EH (cell line): ENCODE measurements at regions not wholly inside any gene's neighbourhood (a gene's known extent, or its start where the extent isn't known, plus 50 kb on each side); places are given as distances from the start of the nearest gene placed in this dataset.

ENCODE experiments used
- DNase-seq: peaks from one replicate; pipeline ENCODE4 v3.0.0-alpha.2; 2015; ENCODE audit warnings: low read depth

DNA sequence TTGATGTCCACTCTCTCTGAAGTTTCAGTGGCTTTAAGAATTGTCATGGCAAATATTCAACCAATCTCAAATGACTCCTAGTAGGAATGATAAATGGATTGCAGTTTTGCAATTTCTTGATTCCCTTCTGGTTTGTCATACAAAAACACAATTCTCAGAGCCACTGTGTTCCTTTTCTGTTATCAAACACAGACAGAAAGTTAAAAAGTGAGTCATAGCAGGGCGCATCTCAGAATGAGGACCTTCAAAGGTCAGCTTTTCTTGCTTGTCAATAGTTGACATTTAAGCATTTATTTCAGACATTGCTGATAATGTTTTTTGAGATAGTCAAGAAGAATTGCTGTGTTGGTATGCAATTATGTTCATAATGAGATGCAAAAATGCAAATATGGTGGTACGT is 405.9 kb downstream of the NR2F2 start:
- DNase-seq, result no peak

DNA sequence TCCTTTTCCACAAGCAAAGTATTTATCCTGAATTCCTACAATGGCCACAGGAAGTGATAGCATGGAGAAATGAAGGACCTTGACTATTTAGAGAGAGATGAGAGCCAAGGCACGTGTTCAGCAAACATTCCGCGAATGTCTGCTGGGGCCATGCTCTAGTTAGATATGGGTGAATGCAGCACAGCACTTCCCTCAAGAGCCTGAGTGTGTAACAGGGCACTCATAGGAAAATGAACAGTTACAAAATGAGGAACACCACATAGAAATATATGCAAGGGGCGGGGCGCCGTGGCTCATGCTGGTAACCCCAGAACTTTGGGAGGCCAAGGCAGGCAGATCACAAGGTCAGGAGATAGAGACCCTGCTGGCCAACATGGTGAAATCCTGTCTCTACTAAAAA is 406.9 kb downstream of the NR2F2 start:
- DNase-seq, result no peak

DNA sequence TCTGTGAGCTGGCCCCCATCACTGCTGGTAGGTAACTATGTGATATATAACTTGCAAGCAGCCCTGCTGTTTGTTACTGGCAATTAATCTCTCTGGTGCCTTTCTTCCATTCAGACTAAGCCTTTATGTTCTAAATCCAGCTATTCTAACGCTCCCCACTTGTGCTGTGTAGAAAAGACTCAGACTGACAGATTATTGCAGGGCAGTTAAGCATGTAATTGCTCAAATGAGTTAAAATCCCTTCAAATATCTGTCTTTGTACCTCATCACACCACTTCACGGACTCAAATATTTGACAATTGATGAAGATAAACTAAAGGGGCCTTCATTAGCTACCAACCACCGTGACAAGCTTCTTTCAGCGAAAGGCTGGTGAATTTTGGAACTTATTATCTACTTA is 416.2 kb downstream of the NR2F2 start:
- no peak for DNase-seq

DNA sequence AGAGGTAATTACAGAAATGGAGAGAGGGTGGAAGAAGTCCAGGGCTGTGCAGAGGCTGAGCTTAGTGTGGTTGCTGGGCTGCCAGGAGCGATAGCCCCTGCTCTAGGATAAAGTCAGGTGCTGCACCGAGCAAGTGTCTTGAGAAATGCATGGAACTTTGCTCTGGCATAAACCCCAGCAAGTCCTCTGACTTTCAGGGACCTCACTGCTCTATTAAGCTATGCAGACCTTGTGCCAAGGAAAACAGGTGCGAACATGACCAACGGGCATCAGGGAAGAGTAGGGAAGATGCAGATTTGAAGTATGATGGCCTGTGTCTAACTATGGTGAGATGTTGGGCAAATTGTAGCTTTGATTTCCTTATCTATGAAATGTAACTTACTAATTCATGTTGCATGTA is 416.8 kb downstream of the NR2F2 start:
- DNase-seq, result no peak

DNA sequence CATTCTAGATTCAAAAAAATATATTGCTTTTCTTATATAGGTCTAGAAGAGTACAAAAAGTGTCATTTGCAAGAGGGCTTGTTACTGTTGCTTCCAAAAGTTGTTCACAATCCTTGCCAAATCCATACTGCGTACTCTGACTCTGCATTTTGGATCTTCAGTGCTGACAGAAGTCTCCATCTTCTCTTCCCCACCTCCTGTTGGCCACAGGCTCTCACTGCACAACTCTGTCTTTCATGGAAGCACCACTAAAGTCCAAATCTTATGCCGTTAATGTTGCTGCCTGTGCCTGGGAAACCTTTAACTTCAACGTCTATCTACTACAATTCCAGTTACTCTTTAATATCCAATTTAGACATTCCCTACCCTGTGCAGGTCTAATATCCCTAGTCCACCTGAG is 419.9 kb downstream of the NR2F2 start:
- no peak for DNase-seq

DNA sequence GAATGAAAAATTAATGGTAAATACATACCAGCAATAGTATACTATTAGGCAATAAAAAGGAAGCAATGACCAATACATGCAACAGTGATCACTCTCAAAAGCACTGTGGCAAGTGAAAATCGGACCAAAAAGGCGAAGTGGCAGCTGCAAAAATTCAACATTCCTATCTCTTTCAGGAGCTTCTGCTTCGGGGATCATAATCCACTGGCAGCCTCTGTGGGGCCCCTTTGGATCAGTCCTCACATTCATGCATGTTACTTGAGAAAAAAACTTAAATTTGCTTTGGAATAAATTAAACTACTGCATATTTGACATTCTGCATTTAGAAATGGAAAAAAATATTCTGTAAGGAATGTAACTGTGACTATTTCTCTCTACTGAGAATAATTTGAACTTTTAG is 425.6 kb downstream of the NR2F2 start:
- DNase-seq, result no peak

DNA sequence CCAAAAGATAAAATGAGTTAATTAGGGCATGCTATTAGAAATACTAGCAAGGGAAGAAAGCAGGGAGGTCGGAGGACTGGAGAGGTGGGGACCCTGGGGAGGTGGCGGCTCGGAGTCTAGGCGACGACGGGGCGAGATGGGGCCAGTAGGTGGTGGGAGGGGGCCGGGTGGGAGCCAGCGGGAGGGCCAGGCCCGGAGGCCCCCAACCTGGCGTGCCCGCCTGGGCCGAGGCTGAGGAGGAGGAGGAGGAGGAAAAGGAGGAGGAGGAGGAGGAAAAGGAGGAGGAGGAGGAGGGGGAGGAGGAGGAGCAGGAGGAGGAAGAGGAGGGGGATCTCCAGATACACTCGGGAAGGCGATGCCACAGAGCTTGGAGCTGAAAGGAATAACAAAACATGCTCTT is 426.2 kb downstream of the NR2F2 start:
- no peak for DNase-seq

DNA sequence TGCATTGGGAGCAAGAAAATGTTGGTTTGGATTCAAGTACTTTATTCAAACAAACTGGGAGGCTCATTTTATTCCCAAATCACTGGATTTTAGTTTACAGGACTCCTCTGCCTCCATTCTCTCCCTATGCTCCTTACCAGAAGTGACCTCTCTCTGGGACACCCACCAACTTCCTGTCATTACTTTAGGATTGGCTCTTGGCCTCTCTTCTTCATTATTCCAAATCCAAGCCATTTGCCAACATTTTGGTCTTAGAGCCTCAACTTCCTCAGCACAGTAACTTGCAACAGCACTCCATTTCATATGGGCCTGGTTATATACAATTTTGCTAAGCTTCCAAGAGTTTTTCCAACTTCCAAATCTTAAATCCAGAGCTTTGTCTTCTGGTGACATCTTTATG is 432.1 kb downstream of the NR2F2 start:
- no peak for DNase-seq

DNA sequence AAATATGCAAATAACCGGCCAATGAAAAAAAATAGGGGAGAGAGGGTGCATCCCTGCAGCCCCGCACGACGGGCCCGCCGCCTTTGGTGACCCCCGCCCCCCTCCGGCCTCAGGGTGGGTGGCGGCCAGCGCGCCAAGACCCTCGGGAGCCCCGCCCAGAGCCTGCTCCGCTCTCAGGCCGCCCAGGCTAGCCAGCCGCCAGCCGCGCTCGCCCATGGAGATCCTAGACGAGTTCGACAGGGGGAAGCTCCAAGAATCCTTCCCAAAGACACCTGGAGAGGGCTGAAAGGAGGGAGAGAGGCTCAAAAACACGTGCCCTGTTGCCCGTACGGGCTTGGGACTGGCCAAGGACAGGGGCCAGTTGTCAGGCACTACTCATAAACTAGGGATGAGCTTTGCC is 434.0 kb downstream of the NR2F2 start:
- no peak for DNase-seq

DNA sequence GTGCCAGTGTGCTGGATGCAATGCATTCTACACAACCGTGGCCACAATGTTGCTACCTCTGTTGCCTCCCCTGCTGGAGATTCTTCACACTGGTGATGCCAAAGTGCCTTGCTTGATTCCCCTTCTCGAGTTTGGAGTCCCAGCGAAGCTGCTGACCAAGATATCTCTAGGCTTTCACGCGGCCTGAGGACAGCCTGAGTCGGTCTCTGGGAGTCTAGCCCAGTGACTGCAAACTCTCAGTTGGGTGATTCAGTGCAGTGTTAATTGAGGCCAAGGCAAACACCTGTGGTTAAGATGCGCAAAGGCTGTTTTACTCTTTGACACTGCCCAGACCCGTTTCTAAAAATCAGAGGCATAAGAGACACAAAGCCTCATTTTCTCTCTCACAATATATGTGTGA is 434.4 kb downstream of the NR2F2 start:
- DNase-seq, result no peak

DNA sequence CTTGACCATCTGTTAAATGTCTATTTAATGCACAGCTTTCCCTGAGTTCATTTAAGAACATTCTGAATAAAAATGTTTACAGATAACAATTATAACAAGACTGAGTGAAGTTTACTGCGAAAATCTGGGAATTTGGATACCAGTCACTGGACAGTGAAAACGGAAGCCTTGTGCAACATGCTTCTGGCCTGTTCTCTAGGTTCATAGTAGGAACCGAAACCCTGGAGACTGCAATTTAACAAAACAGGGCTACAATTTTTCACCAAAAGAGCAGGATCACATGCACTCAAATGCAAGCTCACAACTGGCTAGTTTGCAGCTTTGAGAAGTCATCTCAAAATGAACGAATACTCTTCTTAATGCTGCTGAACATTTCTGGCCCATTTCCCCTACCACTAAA is 435.9 kb downstream of the NR2F2 start:
- no peak for DNase-seq

DNA sequence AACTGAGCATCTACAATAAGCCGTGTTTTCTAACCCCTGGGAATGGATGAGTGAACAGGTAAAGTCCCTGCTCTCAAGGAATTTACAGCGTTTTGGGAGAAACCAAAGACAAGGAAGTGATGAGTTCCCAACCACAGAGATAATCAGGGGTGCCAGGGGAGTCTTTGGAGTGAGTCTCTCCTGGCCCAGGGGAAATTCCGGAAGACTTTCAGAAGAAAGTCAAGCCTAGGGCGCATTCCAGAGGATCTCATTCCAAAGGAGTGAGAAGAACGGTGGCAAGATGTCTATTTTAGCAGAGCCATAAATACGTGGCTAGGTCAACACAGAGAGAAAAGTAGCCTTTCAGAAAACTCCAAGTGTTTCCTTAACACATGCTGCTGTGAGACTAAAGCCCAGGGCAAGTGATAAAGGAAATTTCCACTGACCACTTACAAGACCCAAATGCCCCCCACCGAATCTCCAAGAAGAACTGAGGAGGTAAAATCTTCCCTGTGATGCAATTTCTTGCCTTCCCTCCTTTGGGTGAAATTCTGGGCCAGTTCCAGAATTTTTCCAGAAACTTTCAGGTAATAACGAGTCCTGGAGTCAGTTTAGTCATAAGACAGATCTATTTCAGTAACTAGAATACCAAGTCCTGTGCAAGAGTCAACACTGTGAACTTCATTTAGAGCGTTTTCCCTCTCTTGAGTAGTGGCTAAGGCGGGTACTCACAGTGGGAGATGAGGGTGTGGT is 437.4 kb downstream of the NR2F2 start:
- DNase-seq, result peak; percentile 2

DNA sequence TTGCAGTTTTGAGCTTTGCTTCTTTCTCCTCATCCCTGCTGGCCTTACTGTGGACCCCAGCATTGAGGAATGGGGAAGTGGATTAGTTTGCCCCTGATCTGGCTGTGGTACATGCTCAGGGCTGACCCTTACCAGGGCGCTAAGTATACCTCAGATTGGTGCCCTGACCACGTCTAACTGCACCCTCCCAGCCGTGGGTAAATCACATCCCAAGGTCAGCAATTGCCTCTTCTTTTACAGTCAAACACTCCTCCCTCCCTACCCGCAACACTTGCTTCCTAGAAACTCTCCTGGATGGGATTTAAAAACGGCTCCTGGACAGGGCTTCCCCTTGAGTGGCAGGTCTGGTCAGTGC is 437.9 kb downstream of the NR2F2 start:
- DNase-seq, result no peak

DNA sequence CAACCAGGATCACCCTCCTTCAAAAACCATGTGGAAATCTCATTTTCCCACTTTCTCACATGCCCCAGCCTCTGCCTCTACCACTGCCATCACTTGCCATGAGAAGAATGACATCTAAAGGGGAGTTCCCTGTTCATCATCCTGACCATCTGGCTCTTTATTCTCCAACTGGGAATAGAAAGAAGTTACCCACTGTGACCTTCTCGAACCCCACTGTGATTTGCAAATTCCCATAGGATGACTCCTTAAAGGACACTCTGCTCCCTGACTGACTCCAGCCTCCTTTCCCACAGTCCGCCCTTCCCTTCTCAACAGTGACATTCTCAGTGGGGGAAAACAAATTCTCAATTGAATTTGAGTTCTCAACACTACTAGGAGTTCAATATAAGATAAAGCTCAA is 440.5 kb downstream of the NR2F2 start:
- no peak for DNase-seq

DNA sequence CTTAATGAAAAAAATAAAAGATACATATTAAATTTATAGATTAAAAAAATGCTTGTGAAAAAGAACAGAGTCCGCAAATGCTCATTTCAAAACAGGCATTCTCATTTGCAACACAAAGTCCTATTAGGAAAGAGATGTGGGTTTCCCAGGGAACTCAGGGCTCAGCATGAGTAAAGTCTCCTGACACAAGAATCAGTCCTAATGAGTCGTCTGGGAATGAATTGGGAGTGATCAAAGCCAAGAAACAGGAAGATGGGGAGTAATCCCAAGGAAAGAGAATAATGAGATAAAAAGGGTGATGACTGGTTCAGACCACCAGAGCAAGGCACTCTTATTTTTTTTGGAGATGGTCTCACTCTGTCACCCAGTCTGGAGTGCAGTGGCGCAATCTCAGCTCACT is 443.7 kb downstream of the NR2F2 start:
- DNase-seq, result no peak

DNA sequence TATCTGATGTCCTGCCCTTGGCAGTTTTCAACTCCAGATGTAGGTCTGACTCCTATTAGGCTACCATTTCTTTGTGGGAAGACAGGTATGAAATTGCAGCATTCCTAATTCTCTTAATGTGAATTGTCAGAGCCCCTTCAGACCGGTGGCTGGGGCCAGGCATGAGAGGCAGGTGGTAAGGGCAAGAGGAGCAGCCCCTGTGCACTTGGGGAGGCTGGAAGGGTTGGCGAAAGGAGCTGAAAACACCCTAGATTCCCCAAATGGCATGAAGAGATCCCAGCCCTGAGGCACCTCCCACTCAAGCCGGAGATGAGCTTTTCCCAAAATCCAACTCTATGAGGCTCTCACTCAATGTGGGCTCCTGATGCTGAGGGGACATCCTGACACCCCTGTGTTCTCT is 453.2 kb downstream of the NR2F2 start:
- DNase-seq, result no peak

DNA sequence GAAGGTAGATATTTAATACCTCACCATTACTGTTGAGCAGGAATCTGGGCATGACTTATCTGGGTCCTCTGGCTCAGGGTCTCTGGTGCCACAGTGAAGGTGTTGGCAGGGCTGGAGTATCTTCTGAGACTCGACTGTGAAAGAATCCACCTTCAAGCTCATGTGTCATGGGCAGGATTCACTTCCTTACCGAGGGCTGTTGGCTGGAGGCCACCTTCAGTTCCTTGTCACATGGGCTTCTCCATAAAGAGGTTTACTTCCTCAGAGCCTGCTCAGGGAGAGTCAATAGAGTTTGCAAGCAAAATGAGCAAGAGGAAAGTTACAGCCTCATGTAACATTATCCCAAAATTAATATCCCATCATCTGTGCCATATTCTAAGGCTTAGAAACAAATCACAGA is 459.5 kb downstream of the NR2F2 start:
- DNase-seq, result no peak

DNA sequence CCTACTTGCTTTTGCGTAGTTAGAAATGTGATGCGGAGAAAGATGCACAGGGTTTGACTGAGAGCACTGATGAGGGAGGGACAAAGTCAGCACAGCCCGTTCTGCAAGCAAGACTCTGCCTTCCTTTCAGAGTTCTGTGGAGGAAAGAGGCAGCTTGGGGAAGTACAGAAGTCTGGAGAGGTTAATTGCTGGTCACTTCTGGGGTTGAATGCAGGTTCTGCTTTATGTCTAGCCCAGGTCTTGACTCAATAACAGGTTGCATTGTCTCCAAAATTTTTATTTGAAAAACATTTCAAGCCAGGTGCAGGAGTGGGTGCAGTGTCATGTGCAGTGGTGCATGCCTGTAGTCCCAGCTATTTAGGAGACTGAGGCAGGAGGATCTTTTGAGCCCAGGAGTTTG is 461.7 kb downstream of the NR2F2 start:
- no peak for DNase-seq

DNA sequence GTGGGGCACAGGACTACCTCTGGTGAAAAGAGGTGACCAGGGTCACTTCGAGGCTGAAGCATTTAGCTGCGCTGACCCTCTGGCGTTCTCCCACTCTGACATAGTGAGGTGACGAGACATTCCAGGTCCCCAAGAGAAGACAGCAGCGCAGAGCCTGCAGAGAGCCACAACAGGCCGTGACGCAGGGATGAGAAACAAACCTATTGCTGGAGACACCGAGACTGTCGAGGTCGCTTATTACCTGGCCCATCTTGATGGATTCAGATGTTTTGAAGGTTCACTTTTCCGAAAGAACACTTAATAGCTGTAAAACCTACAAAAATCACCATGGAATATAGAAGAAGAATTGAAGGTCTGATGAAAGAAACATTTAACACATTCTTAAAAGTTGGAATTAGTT is 466.3 kb downstream of the NR2F2 start:
- DNase-seq, result no peak

DNA sequence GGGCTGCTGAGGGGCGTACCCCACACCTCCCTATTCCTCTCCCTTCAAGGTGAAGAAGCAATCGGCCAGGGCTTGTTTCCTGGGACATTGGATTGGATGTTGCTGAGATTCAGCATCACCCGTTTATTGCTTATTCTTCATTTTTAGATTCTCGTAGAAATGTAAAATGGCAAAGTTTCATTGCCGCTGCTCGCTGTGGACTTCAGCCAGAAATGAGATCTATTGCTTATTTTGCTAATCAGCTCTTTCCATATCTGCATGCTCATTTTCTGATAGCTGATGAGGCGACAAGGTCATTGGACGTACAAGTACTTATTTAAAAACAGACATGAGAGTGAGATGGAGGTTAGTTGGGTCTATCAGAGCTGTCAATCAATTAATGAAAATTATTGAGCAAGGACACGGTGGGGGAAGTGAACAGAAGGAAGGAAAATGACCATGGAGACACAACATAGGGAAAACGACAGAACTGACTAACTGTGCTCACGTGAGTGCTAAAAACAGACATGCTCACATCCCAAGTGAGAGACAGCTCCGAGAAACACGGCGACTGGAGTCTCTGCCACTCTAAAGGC is 471.2 kb downstream of the NR2F2 start:
- no peak for DNase-seq

DNA sequence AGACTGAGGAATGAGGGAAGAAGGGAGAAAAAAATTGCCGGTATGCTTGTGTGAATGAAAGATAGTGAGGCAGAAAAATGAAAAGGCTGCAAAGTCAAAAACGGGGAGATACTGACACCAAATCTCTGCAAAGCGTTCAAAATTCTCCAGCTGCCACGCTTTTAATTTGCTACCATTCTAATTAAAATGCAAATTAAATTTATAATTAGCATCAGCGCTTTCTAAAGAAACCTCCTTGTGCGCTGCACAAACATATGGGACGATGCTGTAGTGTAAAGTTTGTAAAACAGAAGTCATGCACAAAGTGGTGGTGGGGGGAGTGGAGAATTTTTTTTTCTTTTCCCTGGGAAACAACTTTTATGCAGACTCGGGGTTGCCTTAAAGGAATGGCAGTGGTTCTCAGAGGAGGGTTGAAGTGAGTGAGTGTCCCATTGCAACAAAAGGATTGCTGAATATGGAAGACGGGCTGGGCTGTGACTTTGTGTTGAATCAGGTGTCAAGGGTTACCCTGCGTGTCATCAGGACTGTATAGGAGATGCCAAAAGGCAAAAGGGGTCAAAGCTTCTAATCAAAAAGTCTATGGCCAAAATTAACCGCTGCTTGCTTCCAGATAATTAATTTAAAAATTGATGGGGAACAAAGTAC is 472.2 kb downstream of the NR2F2 start:
- no peak for DNase-seq

DNA sequence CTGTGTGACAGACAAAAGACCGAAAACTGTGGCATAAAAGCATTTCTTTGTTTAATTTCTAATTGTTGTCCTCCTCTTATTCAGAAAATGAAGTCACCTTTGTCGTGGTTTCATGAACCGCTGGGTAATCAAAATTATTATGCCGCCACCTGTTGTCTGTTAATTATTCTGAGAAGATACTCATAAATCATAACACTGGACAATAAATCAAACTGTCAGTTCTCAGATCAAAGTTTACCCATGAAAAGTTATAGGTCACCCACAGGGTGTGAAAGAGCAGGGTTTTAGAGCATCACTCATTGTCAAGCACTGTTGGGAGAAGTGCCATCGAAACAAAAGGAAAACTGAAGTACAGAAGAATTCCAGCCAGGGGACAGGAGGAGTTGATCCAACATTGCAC is 474.3 kb downstream of the NR2F2 start:
- DNase-seq, result no peak

DNA sequence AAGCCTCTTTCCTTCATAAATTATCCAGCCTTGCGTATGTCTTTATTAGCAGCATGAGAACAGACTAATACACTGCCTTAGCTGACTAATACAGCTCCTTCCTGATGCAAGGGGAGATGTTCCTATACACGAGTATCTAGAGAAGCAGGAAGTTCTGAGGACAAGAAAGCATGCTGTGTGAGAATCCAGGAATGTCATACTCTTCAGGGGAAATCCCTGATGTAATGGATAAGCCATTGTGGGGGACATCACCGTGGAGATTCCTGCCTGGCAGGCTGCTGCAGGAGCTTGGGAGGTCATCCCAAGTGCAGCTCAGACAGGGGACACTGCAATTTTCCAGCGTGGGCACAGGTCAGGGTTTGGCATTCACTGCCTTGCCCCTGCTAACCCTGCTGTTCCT is 476.9 kb downstream of the NR2F2 start:
- DNase-seq, result no peak

DNA sequence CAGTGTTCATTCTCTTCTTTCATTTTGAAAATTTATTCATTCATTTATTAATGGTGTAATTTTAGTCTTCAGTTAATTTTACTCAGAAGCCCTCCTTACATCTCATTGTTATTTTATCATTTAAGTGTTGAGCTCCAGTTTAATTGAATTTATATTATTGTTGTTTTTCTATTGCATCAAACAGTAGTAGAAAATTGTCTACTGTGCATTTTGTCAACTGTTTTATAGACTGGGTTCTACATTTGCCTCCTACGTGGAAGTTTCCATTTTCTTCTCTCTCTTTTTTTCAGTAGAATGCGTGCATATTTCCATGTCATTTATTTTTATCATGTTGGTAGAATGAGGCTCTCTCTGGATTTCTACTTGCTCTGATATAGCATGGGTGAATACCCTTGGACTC is 487.4 kb downstream of the NR2F2 start:
- no peak for DNase-seq
